ENCODE measurements at regions not wholly inside any gene's neighbourhood (a gene's known extent, or its start where the extent isn't known, plus 50 kb on each side); places are given as distances from the start of the nearest gene placed in this dataset.

DNA sequence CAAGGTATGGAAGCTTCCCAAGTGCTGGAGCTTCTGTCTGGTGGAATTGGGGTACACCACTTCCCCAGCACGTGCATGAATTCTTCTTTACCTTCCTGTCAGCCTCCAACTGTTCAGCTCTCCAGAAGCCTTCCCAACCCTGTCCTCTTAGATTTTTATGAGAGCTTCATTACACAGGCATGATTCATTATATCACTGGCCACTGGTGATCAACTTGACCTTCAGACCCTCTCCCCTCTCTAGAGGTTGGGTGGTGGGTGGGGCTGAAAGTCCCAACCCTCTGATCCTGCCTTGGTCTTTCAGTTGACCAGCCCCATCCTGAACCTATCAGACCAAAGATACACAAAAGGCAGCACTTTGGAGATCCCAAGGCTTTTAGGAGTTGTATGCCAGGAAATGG, 795.7 kb upstream of the SOX9 start:
- Mint-ChIP-seq H3K4me1 (no peaks in the 10 kb centered on the region), H3K27me3 (ENCODE audit: insufficient read depth, low read depth, poor library complexity) (no peaks in the 10 kb centered on the region), H3K4me3 (no peak overlapping the region), H3K9me3 (no peaks in the 10 kb centered on the region), H3K27ac (no peak overlapping the region), H3K36me3 (ENCODE audit: low read depth) (no peaks in the 10 kb centered on the region)
- H4K20me1 ChIP-seq (replicated peaks; ENCODE audit: insufficient read depth): no peaks in the 10 kb centered on the region
- H3K27me3 ChIP-seq (ENCODE audit: insufficient read depth): no peaks in the 10 kb centered on the region
- no peak overlapping the region for H3K27ac ChIP-seq (ENCODE audit: low read depth)
- no peak overlapping the region for H3K4me3 ChIP-seq
- DNase-seq (ENCODE audit: low spot score) (no peak), ATAC-seq (no peak)
- no peaks in the 10 kb centered on the region for H3K36me3 ChIP-seq (ENCODE audit: insufficient read depth)
- no peak overlapping the region for H2AFZ ChIP-seq
- no peaks in the 10 kb centered on the region for H3F3A ChIP-seq (replicated peaks; ENCODE audit: low read depth)
- H3K79me2 ChIP-seq (replicated peaks; ENCODE audit: insufficient read depth): no peaks in the 10 kb centered on the region
- H3K9me2 ChIP-seq (ENCODE audit: insufficient read depth): peaks cover 10% of the 10 kb centered on the region; the same call in 1 of the 2 replicates
- no peak for TF ChIP-seq JUNB (IDR thresholded peaks at IDR 0.05; ENCODE audit: unreplicated experiment)
- TF ChIP-seq ZNF114 (CRISPR knock-in tag; IDR thresholded peaks at IDR 0.05): no peak
- TF ChIP-seq, protein P1, sequence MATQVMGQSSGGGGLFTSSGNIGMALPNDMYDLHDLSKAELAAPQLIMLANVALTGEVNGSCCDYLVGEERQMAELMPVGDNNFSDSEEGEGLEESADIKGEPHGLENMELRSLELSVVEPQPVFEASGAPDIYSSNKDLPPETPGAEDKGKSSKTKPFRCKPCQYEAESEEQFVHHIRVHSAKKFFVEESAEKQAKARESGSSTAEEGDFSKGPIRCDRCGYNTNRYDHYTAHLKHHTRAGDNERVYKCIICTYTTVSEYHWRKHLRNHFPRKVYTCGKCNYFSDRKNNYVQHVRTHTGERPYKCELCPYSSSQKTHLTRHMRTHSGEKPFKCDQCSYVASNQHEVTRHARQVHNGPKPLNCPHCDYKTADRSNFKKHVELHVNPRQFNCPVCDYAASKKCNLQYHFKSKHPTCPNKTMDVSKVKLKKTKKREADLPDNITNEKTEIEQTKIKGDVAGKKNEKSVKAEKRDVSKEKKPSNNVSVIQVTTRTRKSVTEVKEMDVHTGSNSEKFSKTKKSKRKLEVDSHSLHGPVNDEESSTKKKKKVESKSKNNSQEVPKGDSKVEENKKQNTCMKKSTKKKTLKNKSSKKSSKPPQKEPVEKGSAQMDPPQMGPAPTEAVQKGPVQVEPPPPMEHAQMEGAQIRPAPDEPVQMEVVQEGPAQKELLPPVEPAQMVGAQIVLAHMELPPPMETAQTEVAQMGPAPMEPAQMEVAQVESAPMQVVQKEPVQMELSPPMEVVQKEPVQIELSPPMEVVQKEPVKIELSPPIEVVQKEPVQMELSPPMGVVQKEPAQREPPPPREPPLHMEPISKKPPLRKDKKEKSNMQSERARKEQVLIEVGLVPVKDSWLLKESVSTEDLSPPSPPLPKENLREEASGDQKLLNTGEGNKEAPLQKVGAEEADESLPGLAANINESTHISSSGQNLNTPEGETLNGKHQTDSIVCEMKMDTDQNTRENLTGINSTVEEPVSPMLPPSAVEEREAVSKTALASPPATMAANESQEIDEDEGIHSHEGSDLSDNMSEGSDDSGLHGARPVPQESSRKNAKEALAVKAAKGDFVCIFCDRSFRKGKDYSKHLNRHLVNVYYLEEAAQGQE (IDR thresholded peaks at IDR 0.05; ENCODE audit: unreplicated experiment): no peak
- no peak for TF ChIP-seq STAT1 (IDR thresholded peaks at IDR 0.05; ENCODE audit: unreplicated experiment)
- TF ChIP-seq, protein P2, sequence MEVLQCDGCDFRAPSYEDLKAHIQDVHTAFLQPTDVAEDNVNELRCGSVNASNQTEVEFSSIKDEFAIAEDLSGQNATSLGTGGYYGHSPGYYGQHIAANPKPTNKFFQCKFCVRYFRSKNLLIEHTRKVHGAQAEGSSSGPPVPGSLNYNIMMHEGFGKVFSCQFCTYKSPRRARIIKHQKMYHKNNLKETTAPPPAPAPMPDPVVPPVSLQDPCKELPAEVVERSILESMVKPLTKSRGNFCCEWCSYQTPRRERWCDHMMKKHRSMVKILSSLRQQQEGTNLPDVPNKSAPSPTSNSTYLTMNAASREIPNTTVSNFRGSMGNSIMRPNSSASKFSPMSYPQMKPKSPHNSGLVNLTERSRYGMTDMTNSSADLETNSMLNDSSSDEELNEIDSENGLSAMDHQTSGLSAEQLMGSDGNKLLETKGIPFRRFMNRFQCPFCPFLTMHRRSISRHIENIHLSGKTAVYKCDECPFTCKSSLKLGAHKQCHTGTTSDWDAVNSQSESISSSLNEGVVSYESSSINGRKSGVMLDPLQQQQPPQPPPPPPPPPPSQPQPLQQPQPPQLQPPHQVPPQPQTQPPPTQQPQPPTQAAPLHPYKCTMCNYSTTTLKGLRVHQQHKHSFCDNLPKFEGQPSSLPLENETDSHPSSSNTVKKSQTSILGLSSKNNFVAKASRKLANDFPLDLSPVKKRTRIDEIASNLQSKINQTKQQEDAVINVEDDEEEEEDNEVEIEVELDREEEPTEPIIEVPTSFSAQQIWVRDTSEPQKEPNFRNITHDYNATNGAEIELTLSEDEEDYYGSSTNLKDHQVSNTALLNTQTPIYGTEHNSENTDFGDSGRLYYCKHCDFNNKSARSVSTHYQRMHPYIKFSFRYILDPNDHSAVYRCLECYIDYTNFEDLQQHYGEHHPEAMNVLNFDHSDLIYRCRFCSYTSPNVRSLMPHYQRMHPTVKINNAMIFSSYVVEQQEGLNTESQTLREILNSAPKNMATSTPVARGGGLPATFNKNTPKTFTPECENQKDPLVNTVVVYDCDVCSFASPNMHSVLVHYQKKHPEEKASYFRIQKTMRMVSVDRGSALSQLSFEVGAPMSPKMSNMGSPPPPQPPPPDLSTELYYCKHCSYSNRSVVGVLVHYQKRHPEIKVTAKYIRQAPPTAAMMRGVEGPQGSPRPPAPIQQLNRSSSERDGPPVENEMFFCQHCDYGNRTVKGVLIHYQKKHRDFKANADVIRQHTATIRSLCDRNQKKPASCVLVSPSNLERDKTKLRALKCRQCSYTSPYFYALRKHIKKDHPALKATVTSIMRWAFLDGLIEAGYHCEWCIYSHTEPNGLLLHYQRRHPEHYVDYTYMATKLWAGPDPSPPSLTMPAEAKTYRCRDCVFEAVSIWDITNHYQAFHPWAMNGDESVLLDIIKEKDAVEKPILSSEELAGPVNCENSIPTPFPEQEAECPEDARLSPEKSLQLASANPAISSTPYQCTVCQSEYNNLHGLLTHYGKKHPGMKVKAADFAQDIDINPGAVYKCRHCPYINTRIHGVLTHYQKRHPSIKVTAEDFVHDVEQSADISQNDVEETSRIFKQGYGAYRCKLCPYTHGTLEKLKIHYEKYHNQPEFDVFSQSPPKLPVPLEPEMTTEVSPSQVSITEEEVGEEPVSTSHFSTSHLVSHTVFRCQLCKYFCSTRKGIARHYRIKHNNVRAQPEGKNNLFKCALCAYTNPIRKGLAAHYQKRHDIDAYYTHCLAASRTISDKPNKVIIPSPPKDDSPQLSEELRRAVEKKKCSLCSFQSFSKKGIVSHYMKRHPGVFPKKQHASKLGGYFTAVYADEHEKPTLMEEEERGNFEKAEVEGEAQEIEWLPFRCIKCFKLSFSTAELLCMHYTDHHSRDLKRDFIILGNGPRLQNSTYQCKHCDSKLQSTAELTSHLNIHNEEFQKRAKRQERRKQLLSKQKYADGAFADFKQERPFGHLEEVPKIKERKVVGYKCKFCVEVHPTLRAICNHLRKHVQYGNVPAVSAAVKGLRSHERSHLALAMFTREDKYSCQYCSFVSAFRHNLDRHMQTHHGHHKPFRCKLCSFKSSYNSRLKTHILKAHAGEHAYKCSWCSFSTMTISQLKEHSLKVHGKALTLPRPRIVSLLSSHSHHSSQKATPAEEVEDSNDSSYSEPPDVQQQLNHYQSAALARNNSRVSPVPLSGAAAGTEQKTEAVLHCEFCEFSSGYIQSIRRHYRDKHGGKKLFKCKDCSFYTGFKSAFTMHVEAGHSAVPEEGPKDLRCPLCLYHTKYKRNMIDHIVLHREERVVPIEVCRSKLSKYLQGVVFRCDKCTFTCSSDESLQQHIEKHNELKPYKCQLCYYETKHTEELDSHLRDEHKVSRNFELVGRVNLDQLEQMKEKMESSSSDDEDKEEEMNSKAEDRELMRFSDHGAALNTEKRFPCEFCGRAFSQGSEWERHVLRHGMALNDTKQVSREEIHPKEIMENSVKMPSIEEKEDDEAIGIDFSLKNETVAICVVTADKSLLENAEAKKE (CRISPR knock-in tag; IDR thresholded peaks at IDR 0.05): no peak
- TF ChIP-seq EZH2phosphoT487 (IDR thresholded peaks at IDR 0.05; ENCODE audit: unreplicated experiment): no peak
- TF ChIP-seq POLR2AphosphoS5 (IDR thresholded peaks at IDR 0.05; ENCODE audit: low read depth): no peak
- TF ChIP-seq, protein P3, sequence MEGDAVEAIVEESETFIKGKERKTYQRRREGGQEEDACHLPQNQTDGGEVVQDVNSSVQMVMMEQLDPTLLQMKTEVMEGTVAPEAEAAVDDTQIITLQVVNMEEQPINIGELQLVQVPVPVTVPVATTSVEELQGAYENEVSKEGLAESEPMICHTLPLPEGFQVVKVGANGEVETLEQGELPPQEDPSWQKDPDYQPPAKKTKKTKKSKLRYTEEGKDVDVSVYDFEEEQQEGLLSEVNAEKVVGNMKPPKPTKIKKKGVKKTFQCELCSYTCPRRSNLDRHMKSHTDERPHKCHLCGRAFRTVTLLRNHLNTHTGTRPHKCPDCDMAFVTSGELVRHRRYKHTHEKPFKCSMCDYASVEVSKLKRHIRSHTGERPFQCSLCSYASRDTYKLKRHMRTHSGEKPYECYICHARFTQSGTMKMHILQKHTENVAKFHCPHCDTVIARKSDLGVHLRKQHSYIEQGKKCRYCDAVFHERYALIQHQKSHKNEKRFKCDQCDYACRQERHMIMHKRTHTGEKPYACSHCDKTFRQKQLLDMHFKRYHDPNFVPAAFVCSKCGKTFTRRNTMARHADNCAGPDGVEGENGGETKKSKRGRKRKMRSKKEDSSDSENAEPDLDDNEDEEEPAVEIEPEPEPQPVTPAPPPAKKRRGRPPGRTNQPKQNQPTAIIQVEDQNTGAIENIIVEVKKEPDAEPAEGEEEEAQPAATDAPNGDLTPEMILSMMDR (conservative IDR thresholded peaks at IDR 0.05; ENCODE audit: low read depth in 2 of 2): no peak
- no peak for TF ChIP-seq CREB1 (CRISPR knock-in tag; IDR thresholded peaks at IDR 0.05; ENCODE audit: low read depth)
- no peak for TF ChIP-seq NANOG (IDR thresholded peaks at IDR 0.05; ENCODE audit: borderline replicate concordance)
- TF ChIP-seq EZH2 (IDR thresholded peaks at IDR 0.05; ENCODE audit: low read depth, unreplicated experiment): no peak
- TF ChIP-seq, protein P4, sequence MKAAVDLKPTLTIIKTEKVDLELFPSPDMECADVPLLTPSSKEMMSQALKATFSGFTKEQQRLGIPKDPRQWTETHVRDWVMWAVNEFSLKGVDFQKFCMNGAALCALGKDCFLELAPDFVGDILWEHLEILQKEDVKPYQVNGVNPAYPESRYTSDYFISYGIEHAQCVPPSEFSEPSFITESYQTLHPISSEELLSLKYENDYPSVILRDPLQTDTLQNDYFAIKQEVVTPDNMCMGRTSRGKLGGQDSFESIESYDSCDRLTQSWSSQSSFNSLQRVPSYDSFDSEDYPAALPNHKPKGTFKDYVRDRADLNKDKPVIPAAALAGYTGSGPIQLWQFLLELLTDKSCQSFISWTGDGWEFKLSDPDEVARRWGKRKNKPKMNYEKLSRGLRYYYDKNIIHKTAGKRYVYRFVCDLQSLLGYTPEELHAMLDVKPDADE (IDR thresholded peaks at IDR 0.05): no peak
- no peak for TF ChIP-seq ZNF331 (CRISPR knock-in tag; IDR thresholded peaks at IDR 0.05; ENCODE audit: low read depth)
- H3K4me1 ChIP-seq (ENCODE audit: insufficient read depth): no peaks in the 10 kb centered on the region
- no peak overlapping the region for H3K4me2 ChIP-seq

Data from GM23338 (cell line).